Gastroesophageal sphincter (tissue), 3 donors: ENCODE measurements at regions not wholly inside any gene's neighbourhood (a gene's known extent, or its start where the extent isn't known, plus 50 kb on each side); places are given as distances from the start of the nearest gene placed in this dataset.

ENCODE experiments used
- CTCF ChIP-seq, 4 experiments: fragments of 200-600 bp in 2 of 4; fragments of 450-650 bp in 2 of 4; sonication (generic) in 1 of 4; IDR thresholded peaks; one replicate each; pipeline ENCODE4 v1.5.1; 2017 to 2019; ENCODE audit warnings: antibody characterized with exemption in 4 of 4, mild to moderate bottlenecking in 2 of 4, moderate library complexity in 2 of 4
- EP300 ChIP-seq: sonication (generic); formaldehyde crosslinking; IDR thresholded peaks from one replicate; pipeline ENCODE4 v1.6.1; 2017; ENCODE audit warnings: antibody characterized with exemption, mild to moderate bottlenecking

GRCh38 chr21:35895598-35895997, 164.7 kb downstream of the SETD4 start:
- TF ChIP-seq EP300, result no peak
- TF ChIP-seq CTCF (IDR thresholded peaks at IDR 0.05), result no peak
